ENCODE measurements at regions not wholly inside any gene's neighbourhood (a gene's known extent, or its start where the extent isn't known, plus 50 kb on each side); places are given as distances from the start of the nearest gene placed in this dataset.

DNA sequence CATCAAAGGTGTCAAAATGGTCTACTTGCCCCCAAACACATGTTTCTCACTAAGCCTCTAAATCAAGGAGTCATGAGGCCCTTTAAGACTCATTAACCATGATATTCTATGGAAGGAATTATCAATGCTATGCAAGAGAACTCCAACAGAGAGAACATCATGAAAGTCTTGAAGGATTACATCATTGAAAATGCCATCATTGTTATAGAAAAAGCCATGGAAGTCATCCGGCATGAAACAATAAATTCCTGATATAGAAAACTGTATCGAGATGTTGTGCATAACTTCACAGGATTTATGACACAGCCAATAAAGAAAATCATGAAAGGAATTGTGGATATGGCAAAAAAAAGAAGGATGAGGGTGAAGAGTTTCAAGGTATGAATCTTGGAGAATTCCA, 1363.6 kb upstream of the CDH2 start:
- Mint-ChIP-seq H3K9me3 (peaks cover 2% of the 10 kb centered on the region), H3K4me3 (no peak overlapping the region), H3K36me3 (ENCODE audit: low read depth) (no peaks in the 10 kb centered on the region), H3K27me3 (no peaks in the 10 kb centered on the region), H3K4me1 (no peaks in the 10 kb centered on the region), H3K27ac (no peak overlapping the region)
- no peak for ATAC-seq (ENCODE audit: low read depth)
- intact Hi-C loops (cut with micrococcal nuclease), result no loop called here
- TF ChIP-seq, protein P1, sequence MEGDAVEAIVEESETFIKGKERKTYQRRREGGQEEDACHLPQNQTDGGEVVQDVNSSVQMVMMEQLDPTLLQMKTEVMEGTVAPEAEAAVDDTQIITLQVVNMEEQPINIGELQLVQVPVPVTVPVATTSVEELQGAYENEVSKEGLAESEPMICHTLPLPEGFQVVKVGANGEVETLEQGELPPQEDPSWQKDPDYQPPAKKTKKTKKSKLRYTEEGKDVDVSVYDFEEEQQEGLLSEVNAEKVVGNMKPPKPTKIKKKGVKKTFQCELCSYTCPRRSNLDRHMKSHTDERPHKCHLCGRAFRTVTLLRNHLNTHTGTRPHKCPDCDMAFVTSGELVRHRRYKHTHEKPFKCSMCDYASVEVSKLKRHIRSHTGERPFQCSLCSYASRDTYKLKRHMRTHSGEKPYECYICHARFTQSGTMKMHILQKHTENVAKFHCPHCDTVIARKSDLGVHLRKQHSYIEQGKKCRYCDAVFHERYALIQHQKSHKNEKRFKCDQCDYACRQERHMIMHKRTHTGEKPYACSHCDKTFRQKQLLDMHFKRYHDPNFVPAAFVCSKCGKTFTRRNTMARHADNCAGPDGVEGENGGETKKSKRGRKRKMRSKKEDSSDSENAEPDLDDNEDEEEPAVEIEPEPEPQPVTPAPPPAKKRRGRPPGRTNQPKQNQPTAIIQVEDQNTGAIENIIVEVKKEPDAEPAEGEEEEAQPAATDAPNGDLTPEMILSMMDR (IDR thresholded peaks at IDR 0.05), result no peak
- ChIA-PET POLR2A (no interaction called here), CTCF (no interaction called here)
- DNase-seq, result no peak

DNA sequence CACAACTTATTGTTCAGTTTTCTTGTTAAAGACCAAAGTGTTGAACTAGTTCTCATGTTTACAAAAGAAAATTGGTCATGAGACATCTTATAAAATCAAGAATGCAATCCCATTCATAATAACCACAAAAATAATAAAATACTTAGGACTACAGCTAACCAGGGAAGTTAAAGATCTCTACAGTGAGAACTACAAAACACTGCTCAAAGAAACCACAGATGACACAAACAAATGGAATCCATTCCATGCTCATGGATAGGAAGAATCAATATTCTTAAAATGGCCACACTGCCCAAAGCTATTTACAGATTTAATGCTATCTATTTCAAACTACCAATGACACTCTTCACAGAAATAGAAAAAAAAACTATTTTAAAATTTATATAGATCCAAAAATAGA, 1354.8 kb upstream of the CDH2 start:
- no peaks in the 10 kb centered on the region for H3K36me3 Mint-ChIP-seq (ENCODE audit: low read depth)
- H3K27ac Mint-ChIP-seq, result no peak overlapping the region
- ATAC-seq (ENCODE audit: low read depth) (no peak), DNase-seq (no peak)
- ChIA-PET POLR2A (no interaction called here), CTCF (interaction anchor here (0.7 kb wide), 1 partner anchor 11 kb away, joined by 3 read pairs; no protein-coding TSS in a partner anchor)
- H3K4me1 Mint-ChIP-seq, result no peaks in the 10 kb centered on the region
- intact Hi-C loops (cut with micrococcal nuclease), result no loop called here
- TF ChIP-seq, protein P1 (IDR thresholded peaks at IDR 0.05), result no peak
- no peak overlapping the region for H3K4me3 Mint-ChIP-seq
- peaks cover 7% of the 10 kb centered on the region for H3K9me3 Mint-ChIP-seq
- no peaks in the 10 kb centered on the region for H3K27me3 Mint-ChIP-seq

DNA sequence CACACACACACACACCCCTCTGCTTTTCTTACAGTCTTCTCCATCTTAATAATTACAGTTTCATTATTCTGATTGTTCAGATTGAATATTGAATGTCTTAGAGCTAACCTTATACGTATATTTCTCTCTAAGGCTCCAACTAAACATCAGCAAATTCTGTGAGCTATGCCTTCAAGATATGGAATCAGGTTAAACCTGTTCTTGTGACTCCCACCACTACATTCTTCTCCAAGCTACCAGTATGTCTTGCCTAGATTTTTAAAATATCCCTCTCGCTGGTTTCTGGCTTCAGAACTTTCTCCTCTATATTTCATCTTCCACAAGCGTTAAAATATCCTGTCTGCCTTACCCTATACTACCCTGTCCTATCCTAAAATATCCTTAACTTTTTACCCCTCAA, 1346.4 kb upstream of the CDH2 start:
- POLR2A ChIA-PET, result no interaction called here

DNA sequence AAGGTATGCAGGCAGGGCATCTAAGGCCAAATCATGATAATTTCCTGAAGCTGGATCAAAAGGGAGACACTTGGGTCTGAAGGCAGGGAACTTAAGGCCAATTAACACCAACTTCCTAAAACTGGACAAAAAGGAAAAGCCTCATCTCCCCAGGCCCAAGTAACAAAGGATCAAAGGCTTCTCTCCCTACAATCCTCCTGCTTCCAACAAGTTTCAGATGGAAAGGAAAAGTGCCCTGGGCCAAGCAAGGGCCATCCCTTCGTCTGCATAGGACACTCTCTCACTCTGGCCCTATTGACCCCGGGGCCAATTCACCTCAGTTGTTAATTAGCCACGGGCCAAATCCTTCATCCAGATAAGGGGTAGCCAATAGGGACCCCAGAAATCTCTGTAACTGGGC, 1335.8 kb upstream of the CDH2 start:
- ChIA-PET CTCF (no interaction called here), POLR2A (no interaction called here)
- intact Hi-C loops (cut with micrococcal nuclease), result no loop called here
- H3K4me3 Mint-ChIP-seq, result no peak overlapping the region
- no peaks in the 10 kb centered on the region for H3K27me3 Mint-ChIP-seq
- TF ChIP-seq, protein P1 (IDR thresholded peaks at IDR 0.05), result no peak
- H3K36me3 Mint-ChIP-seq (ENCODE audit: low read depth), result no peaks in the 10 kb centered on the region
- no peaks in the 10 kb centered on the region for H3K4me1 Mint-ChIP-seq
- DNase-seq, result no peak
- no peak overlapping the region for H3K27ac Mint-ChIP-seq
- no peak for ATAC-seq (ENCODE audit: low read depth)
- no peaks in the 10 kb centered on the region for H3K9me3 Mint-ChIP-seq

More for the DNA sequence above, 1346.4 kb upstream of the CDH2 start:
- no peaks in the 10 kb centered on the region for H3K4me1 Mint-ChIP-seq
- TF ChIP-seq, protein P1 (IDR thresholded peaks at IDR 0.05), result no peak
- DNase-seq (no peak), ATAC-seq (ENCODE audit: low read depth) (no peak)
- no peak overlapping the region for H3K4me3 Mint-ChIP-seq
- CTCF ChIA-PET, result no interaction called here
- H3K27ac Mint-ChIP-seq, result no peak overlapping the region
- peaks cover 7% of the 10 kb centered on the region for H3K9me3 Mint-ChIP-seq
- intact Hi-C loops (cut with micrococcal nuclease), result no loop called here
- no peaks in the 10 kb centered on the region for H3K36me3 Mint-ChIP-seq (ENCODE audit: low read depth)
- H3K27me3 Mint-ChIP-seq, result no peaks in the 10 kb centered on the region

DNA sequence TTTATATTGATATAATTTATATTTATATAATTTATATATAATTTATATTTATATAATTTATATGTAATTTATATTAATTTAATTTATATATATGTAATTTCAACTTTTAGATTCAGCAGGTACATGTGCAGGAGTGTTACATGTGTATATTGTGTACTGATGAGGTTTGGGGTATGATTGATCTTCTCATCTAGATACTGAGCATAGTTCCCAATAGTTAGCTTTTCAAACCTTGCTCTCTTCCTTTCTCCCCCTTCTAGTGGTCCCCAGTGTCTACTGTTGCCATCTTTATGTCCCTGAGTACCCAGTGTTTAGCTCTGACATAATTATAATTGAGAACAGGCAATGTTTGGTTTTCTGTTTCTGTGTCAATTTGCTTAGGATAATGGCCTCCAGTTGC, 1335.3 kb upstream of the CDH2 start:
- Mint-ChIP-seq H3K9me3 (no peaks in the 10 kb centered on the region), H3K4me3 (no peak overlapping the region), H3K27ac (no peak overlapping the region), H3K4me1 (no peaks in the 10 kb centered on the region), H3K36me3 (ENCODE audit: low read depth) (no peaks in the 10 kb centered on the region), H3K27me3 (no peaks in the 10 kb centered on the region)
- intact Hi-C loops (cut with micrococcal nuclease), result no loop called here
- TF ChIP-seq, protein P1 (IDR thresholded peaks at IDR 0.05), result no peak
- ChIA-PET POLR2A (no interaction called here), CTCF (no interaction called here)
- no peak for DNase-seq
- no peak for ATAC-seq (ENCODE audit: low read depth)
